Calu3 (cell line): ENCODE measurements at regions not wholly inside any gene's neighbourhood (a gene's known extent, or its start where the extent isn't known, plus 50 kb on each side); places are given as distances from the start of the nearest gene placed in this dataset.

Experiments used
- BruUV-seq: library from RNA; stranded (reverse); fragments of 400-500 nt; replicated peaks from 2 replicates; lab custom pipeline; 2021; lab: Mats Ljungman, UMichigan
- CTCF ChIA-PET: fragments of 300-600 bp; sonication (Branson Sonifier 250); formaldehyde crosslinking; loops from one replicate; lab custom pipeline; 2022; ENCODE audit warnings: antibody characterized with exemption; lab: Charles Lee
- DNase-seq: peaks from one replicate; pipeline ENCODE4 v3.0.0; 2022
- H3K27ac Mint-ChIP-seq: one replicate; pipeline ENCODE4 v1.8.0; 2022; ENCODE audit warnings: mixed read lengths; ENCODE audit not compliant: unreplicated experiment
- H3K27me3 Mint-ChIP-seq: one replicate; pipeline ENCODE4 v1.8.0; 2022; ENCODE audit warnings: mixed read lengths; ENCODE audit not compliant: unreplicated experiment
- H3K36me3 Mint-ChIP-seq: one replicate; pipeline ENCODE4 v1.8.0; 2022; ENCODE audit warnings: mild to moderate bottlenecking, moderate library complexity, mixed read lengths; ENCODE audit not compliant: insufficient read depth, unreplicated experiment
- H3K4me1 Mint-ChIP-seq: one replicate; pipeline ENCODE4 v1.8.0; 2022; ENCODE audit warnings: mild to moderate bottlenecking, low read depth, mixed read lengths; ENCODE audit not compliant: unreplicated experiment
- H3K4me3 Mint-ChIP-seq: one replicate; pipeline ENCODE4 v1.8.0; 2022; ENCODE audit warnings: mild to moderate bottlenecking, low read depth, moderate library complexity, mixed read lengths; ENCODE audit not compliant: unreplicated experiment
- H3K9me3 Mint-ChIP-seq: one replicate; pipeline ENCODE4 v1.8.0; 2022; ENCODE audit warnings: low read depth, mixed read lengths; ENCODE audit not compliant: unreplicated experiment
- intact Hi-C: fragments of 100-400 bp; cut with micrococcal nuclease; formaldehyde crosslinking; loops from one replicate; pipeline ENCODE4 v1.10.0; 2022; ENCODE audit not compliant: unreplicated experiment
- TF ChIP-seq, protein P1 (sequence below): fragments of 200-600 bp; IDR thresholded peaks from one replicate; pipeline ENCODE4 v1.8.0; 2022; ENCODE audit warnings: antibody characterized with exemption; ENCODE audit not compliant: unreplicated experiment

DNA sequence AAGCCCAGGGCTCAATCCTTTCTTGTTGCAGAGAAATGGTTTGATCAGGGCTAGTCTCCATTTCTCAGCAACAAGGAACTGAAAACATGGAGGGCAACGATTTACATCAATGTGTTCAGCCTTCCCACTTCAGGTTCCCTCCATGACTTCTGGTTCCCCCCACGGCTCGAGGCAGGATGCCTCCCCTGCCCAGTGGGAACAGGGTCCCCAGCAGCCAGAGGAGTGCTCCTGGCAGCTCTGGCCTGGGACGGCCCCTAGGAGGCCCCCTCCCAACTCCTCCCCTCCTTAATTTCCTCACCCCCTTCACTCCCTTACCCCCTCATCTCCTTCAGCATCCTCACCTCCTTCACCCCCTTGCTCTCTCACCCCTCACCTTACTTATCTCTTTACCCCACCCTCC, 283.8 kb downstream of the CDC5L start:
- Mint-ChIP-seq H3K27me3 (peaks cover 90% of the 10 kb centered on the region), H3K36me3 (no peaks in the 10 kb centered on the region), H3K9me3 (no peaks in the 10 kb centered on the region), H3K27ac (no peak overlapping the region), H3K4me1 (peaks cover 19% of the 10 kb centered on the region), H3K4me3 (no peak overlapping the region)
- TF ChIP-seq, protein P1, sequence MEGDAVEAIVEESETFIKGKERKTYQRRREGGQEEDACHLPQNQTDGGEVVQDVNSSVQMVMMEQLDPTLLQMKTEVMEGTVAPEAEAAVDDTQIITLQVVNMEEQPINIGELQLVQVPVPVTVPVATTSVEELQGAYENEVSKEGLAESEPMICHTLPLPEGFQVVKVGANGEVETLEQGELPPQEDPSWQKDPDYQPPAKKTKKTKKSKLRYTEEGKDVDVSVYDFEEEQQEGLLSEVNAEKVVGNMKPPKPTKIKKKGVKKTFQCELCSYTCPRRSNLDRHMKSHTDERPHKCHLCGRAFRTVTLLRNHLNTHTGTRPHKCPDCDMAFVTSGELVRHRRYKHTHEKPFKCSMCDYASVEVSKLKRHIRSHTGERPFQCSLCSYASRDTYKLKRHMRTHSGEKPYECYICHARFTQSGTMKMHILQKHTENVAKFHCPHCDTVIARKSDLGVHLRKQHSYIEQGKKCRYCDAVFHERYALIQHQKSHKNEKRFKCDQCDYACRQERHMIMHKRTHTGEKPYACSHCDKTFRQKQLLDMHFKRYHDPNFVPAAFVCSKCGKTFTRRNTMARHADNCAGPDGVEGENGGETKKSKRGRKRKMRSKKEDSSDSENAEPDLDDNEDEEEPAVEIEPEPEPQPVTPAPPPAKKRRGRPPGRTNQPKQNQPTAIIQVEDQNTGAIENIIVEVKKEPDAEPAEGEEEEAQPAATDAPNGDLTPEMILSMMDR, result no peak
- intact Hi-C loops, result no loop called here
- DNase-seq, result no peak
- CTCF ChIA-PET, result no interaction called here
- BruUV-seq, result no TSS peak

DNA sequence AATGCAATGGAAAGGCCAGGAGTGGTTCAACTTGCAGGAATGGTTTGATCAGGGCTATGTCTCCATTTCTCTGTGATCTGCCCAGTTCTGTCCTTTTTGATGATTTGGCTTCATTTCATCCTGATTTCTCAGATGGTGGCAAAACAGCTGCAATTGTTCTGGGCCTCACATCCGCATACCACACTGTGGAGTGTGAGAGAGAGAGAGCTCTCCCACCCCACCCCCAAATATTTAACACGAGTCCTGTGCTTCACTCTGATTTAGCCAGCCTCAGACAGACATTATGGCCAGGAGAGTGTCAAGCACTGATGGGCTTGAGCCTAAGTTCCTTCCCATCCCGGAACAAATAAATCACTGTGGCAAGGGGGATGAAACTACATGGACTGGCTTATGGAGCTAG, 284.6 kb downstream of the CDC5L start:
- Mint-ChIP-seq H3K27ac (no peak overlapping the region), H3K36me3 (no peaks in the 10 kb centered on the region), H3K4me3 (no peak overlapping the region), H3K27me3 (peaks cover 90% of the 10 kb centered on the region), H3K4me1 (peaks cover 19% of the 10 kb centered on the region), H3K9me3 (no peaks in the 10 kb centered on the region)
- intact Hi-C loops, result no loop called here
- TF ChIP-seq, protein P1, result no peak
- no peak for DNase-seq
- CTCF ChIA-PET, result interaction anchor here (0.7 to 1.3 kb wide), 3 partner anchors 10 to 43 kb away, joined by 3 read pairs; no protein-coding TSS in a partner anchor
- no TSS peak for BruUV-seq

DNA sequence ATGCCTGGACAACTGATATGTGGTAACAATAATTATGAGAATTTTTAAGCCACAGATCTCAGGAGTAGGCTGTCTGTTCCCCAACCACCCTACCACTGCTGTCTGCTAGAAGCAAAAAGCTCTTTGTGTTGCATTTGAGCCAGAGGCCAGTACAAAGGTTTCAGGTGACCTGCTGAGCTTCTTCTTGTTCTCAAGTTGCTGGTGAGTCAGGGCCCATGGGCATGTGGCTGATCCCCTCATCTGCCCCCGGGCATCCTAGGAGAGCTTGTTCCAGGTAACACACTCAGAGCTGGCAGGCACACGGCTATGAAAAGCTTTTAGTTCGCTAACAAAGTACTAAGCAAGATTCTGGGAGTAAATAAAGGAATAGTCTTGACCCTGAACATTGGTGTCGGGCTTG, 285.3 kb downstream of the CDC5L start:
- H3K4me3 Mint-ChIP-seq, result no peak overlapping the region
- BruUV-seq, result no TSS peak
- H3K9me3 Mint-ChIP-seq, result no peaks in the 10 kb centered on the region
- DNase-seq, result peak; percentile 49
- CTCF ChIA-PET, result interaction anchor here (0.7 to 1.3 kb wide), 5 partner anchors 9 to 1250 kb away, joined by 3 to 4 read pairs (median 3); no protein-coding TSS in a partner anchor
- TF ChIP-seq, protein P1, result no peak
- H3K27me3 Mint-ChIP-seq, result peaks cover 90% of the 10 kb centered on the region
- intact Hi-C loops, result no loop called here
- H3K36me3 Mint-ChIP-seq, result no peaks in the 10 kb centered on the region
- H3K4me1 Mint-ChIP-seq, result peaks cover 19% of the 10 kb centered on the region
- no peak overlapping the region for H3K27ac Mint-ChIP-seq

DNA sequence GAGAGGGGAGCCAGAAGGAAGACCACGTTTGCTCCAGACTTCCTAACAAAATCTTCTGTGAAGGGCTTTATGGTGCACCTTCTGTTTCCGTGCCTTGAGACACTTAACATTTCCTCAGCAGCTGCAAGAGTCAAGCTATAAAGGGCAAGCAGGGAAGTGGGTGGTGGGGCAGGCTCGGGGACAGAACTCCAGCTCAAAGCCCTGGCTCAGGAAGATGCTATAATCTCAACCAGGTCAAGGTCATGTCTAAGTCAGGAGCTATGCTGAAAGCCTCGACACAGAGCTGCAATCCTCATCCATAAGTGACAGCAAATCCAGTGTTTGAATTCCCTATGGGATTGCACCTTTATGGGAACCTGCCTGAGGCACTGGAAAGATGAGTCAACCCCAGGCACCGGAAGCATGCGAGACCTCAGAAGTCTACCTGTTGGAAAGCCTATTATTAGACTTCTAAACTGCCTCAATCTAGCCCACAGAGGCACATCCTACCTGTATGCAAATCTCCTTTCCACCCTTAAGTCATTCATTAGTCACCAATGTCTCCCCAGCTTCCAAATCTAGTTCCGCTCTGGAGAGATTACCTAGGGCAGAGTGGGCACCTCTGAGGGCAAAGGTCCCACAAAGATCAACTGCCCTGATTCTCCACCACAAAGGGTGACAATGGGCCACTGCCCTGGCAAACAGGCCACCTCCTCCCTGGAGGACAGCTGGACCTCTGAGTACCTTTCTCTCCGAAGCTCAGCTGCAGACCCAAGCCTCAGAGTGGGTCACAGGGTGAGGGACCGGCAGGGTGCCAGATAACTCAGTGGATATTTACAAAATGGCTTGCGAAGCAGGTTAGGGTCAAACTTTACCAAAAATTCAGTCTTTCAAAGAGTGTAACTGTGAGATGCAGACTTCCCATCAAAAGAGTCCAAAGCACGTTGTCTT, 287.0 kb downstream of the CDC5L start:
- Mint-ChIP-seq H3K27ac (no peak overlapping the region), H3K4me3 (no peak overlapping the region), H3K27me3 (peaks cover 90% of the 10 kb centered on the region), H3K36me3 (no peaks in the 10 kb centered on the region), H3K9me3 (no peaks in the 10 kb centered on the region), H3K4me1 (peaks cover 19% of the 10 kb centered on the region)
- intact Hi-C loops, result no loop called here
- peak; percentile 35 for DNase-seq
- BruUV-seq, result no TSS peak
- CTCF ChIA-PET, result interaction anchor here (0.6 to 1.0 kb wide), 3 partner anchors 17 to 1884 kb away, joined by 3 to 6 read pairs (median 4); no protein-coding TSS in a partner anchor
- TF ChIP-seq, protein P1, result no peak
